ENCODE measurements at regions not wholly inside any gene's neighbourhood (a gene's known extent, or its start where the extent isn't known, plus 50 kb on each side); places are given as distances from the start of the nearest gene placed in this dataset.

GRCh38 chr2:15713475-15713874 lies 121.8 kb downstream of the DDX1 start:
- intact Hi-C loops (cut with micrococcal nuclease; ENCODE audit: unreplicated experiment) (no loop called here), in situ Hi-C loops (cut with HindIII; ENCODE audit: low pct_unique_long_range_greater_than_20kb, low sequenced_read_pairs) (no loop called here)
- H3K36me3 ChIP-seq (ENCODE audit: control insufficient read depth, insufficient read depth, low read length), result no peaks in the 10 kb centered on the region
- H3K9me3 ChIP-seq (ENCODE audit: control insufficient read depth, insufficient read depth, low read depth, low read length), result no peaks in the 10 kb centered on the region
- DNase-seq (ENCODE audit: low read depth, low spot score), result no peak
- no peaks in the 10 kb centered on the region for H3K4me1 ChIP-seq (ENCODE audit: control insufficient read depth, insufficient read depth, low read length)
- TF ChIP-seq REST (IDR thresholded peaks at IDR 0.05; ENCODE audit: insufficient read depth in 1 of 2, low read depth in 2 of 2, low read length in 1 of 2) (no peak), TCF7L2 (IDR thresholded peaks at IDR 0.05; ENCODE audit: low read depth, low read length) (no peak), CTCF (IDR thresholded peaks at IDR 0.05) (no peak), POLR2AphosphoS5 (IDR thresholded peaks at IDR 0.05; ENCODE audit: low read depth, low read length) (no peak), SIN3A (IDR thresholded peaks at IDR 0.05; ENCODE audit: borderline replicate concordance, insufficient read depth, low read depth, low read length) (no peak)
- H3K4me3 ChIP-seq (ENCODE audit: low read depth in 2 of 2, low read length in 2 of 2), result no peak overlapping the region
- no peaks in the 10 kb centered on the region for H3K27me3 ChIP-seq (ENCODE audit: control insufficient read depth, insufficient read depth, low read length)
- H3K27ac ChIP-seq (ENCODE audit: low read length), result no peak overlapping the region
- ChIA-PET POLR2A (no interaction called here), CTCF (no interaction called here)
- ATAC-seq, result no peak
- no TSS peak for BruUV-seq (replicated peaks)

- no TSS peak for BruUV-seq (replicated peaks)
Measured at GRCh38 chr2:15714002-15714401, 122.3 kb downstream of the DDX1 start.

More at GRCh38 chr2:15714002-15714401, 122.3 kb downstream of the DDX1 start:
- intact Hi-C loops (cut with micrococcal nuclease; ENCODE audit: unreplicated experiment), result no loop called here
- Histone ChIP-seq H3K9me3 (ENCODE audit: control insufficient read depth, insufficient read depth, low read depth, low read length) (no peaks in the 10 kb centered on the region), H3K4me3 (ENCODE audit: low read depth in 2 of 2, low read length in 2 of 2) (no peak overlapping the region), H3K27me3 (ENCODE audit: control insufficient read depth, insufficient read depth, low read length) (no peaks in the 10 kb centered on the region), H3K36me3 (ENCODE audit: control insufficient read depth, insufficient read depth, low read length) (no peaks in the 10 kb centered on the region), H3K4me1 (ENCODE audit: control insufficient read depth, insufficient read depth, low read length) (no peaks in the 10 kb centered on the region), H3K27ac (ENCODE audit: low read length) (no peak overlapping the region)
- in situ Hi-C loops (cut with HindIII; ENCODE audit: low pct_unique_long_range_greater_than_20kb, low sequenced_read_pairs), result no loop called here
- TF ChIP-seq SIN3A (IDR thresholded peaks at IDR 0.05; ENCODE audit: borderline replicate concordance, insufficient read depth, low read depth, low read length) (no peak), POLR2AphosphoS5 (IDR thresholded peaks at IDR 0.05; ENCODE audit: low read depth, low read length) (no peak), TCF7L2 (IDR thresholded peaks at IDR 0.05; ENCODE audit: low read depth, low read length) (no peak), REST (IDR thresholded peaks at IDR 0.05; ENCODE audit: insufficient read depth in 1 of 2, low read depth in 2 of 2, low read length in 1 of 2) (no peak), CTCF (IDR thresholded peaks at IDR 0.05) (no peak)
- CTCF ChIA-PET, result no interaction called here
- no peak for ATAC-seq
- POLR2A ChIA-PET, result no interaction called here
- DNase-seq (ENCODE audit: low read depth, low spot score), result no peak
